GM06990 (cell line): ENCODE measurements at regions not wholly inside any gene's neighbourhood (a gene's known extent, or its start where the extent isn't known, plus 50 kb on each side); places are given as distances from the start of the nearest gene placed in this dataset.
"Not testable (repeated sequence)": the region's sequence is repeated elsewhere in the genome, so short reads cannot be mapped to it uniquely, and the experiment has no call there.

Source experiments
- DNase-seq: peaks from one replicate; pipeline ENCODE4 v3.0.0-alpha.2; 2011; ENCODE audit not compliant: insufficient read length; ENCODE audit errors: extremely low read depth
- H3K27me3 ChIP-seq: replicated peaks from 2 replicates; pipeline ENCODE4 v1.6.0; 2011; ENCODE audit warnings: low read length; ENCODE audit not compliant: control insufficient read depth, insufficient read depth
- H3K36me3 ChIP-seq: 2 replicates; pipeline ENCODE4 v1.5.1; 2011; ENCODE audit warnings: low read length; ENCODE audit not compliant: control insufficient read depth, insufficient read depth
- H3K4me3 ChIP-seq: replicated peaks from 2 replicates; pipeline ENCODE4 v1.5.1; 2011; ENCODE audit warnings: low read depth, mild to moderate bottlenecking, control low read depth, low read length
- CTCF ChIP-seq: IDR thresholded peaks from 2 replicates; pipeline ENCODE4 v1.5.1; 2011; ENCODE audit warnings: low read length, control low read depth, mild to moderate bottlenecking, inconsistent platforms; ENCODE audit not compliant: insufficient read depth, poor library complexity, severe bottlenecking

- no peak for DNase-seq
- H3K36me3 ChIP-seq: no peaks in the 10 kb centered on the region
- no peak for TF ChIP-seq CTCF
- H3K4me3 ChIP-seq: no peak overlapping the region
- no peaks in the 10 kb centered on the region for H3K27me3 ChIP-seq
Measured at GRCh38 chr6:160804639-160805038, 102.6 kb downstream of the PLG start.

DNA sequence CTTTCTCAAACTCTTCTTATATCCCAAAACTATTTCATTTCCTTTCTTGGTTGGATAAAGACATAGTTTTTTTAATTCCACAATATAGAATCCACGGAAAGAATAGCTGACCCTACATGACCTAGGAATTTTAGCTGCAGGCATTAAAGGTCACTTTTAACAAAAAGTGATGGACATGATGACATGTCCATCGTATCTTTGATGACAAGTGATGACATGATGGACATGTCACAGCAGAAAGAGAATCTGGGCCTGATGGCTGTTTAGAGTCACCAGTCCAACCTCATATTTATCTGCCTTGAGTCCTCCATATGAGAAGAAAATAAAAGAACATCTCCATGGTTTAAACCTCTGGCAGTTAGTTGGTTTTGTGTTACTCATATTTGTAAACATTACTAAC, 106.2 kb downstream of the PLG start:
- Histone ChIP-seq H3K27me3 (no peaks in the 10 kb centered on the region), H3K36me3 (no peaks in the 10 kb centered on the region), H3K4me3 (no peak overlapping the region)
- DNase-seq: no peak
- no peak for TF ChIP-seq CTCF

DNA sequence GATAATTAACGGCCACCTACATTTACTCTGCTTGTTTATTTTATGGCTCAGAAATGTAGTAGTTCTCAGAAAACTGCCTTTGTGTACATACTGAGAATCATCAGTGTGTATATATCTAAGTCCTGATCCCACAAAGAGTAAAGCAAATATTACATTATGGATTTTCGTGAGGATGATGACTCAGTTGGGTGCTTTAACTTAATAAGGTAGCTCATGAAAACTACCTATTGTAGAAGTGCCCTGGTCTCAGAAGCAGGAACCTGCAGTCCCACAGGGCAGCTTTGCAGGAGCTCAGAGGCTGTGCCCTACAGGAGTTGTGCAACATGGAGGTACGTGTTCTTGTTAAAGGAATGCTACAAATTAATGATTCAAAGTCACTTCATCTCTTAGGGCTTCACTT, 108.2 kb downstream of the PLG start:
- Histone ChIP-seq H3K4me3 (no peak overlapping the region), H3K36me3 (no peaks in the 10 kb centered on the region), H3K27me3 (no peaks in the 10 kb centered on the region)
- DNase-seq: no peak
- TF ChIP-seq CTCF: no peak

DNA sequence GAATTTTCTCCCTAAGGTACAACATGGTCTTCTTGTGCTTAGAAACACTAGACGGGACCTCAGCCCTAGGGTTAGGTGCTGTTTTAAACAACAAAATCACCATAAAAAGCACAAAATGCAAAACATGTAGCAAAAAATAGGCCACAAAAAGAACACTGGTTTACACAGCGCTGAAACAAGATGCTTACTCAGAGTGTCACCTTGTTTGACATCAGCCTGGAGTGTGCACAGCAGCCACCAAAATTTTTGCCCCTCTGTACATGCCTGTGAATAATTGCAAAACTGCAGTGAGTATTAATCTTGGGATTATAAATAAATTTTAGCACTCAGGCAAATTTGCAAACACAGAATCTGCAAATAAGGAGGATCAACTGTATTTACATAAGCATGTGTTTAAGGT, 110.1 kb downstream of the PLG start:
- Histone ChIP-seq H3K27me3 (no peaks in the 10 kb centered on the region), H3K36me3 (no peaks in the 10 kb centered on the region), H3K4me3 (no peak overlapping the region)
- no peak for TF ChIP-seq CTCF
- no peak for DNase-seq

GRCh38 chr6:160818934-160819333, 116.9 kb downstream of the PLG start:
- Histone ChIP-seq H3K4me3 (no peak overlapping the region), H3K27me3 (no peaks in the 10 kb centered on the region), H3K36me3 (no peaks in the 10 kb centered on the region)
- TF ChIP-seq CTCF: no peak
- DNase-seq: no peak

DNA sequence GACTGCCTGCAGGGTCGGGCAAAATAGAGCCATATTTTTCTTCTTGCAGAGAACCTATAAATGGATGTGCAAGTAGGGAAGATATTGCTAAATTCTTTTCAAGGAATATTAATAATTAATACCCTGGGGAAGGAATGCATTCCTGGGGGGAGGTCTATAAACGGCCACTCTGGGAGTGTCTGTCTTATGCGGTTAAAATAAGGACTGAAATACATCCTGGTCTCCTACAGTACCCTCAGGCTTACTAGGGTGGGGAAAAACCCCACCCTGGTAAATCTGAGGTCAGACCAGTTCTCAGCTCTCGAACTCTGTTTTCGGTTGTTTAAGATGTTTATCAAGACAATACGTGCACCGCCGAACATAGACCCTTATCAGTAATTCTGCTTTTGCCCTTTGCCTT, 118.6 kb downstream of the PLG start:
- not testable (repeated sequence) for H3K36me3 ChIP-seq, DNase-seq, H3K4me3 ChIP-seq, H3K27me3 ChIP-seq

DNA sequence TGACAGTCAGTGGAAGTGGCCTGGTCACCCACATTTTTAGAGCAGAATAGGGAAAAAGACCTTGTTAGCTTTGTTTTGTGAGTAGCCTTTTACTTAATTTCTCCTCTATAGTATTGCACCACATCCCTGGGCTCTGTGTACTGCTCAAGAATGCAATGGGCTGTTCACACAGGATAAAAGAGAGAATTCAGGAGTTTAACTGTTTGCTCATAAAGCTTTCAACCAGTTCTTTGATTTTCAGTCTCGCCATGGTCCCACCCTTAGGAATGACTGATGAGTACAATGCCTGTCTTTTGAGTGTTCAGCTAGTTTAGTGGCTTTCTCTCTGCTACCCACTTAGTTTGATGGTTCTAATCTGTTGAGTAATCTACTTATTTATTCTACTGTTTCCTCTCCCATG, 129.7 kb downstream of the PLG start:
- TF ChIP-seq CTCF: no peak

More for the DNA sequence above, 129.7 kb downstream of the PLG start:
- no peaks in the 10 kb centered on the region for H3K36me3 ChIP-seq
- no peaks in the 10 kb centered on the region for H3K27me3 ChIP-seq
- no peak overlapping the region for H3K4me3 ChIP-seq
- DNase-seq: no peak
